Mesenchymal stem cell (in vitro differentiated cells and primary cell): ENCODE measurements at regions not wholly inside any gene's neighbourhood (a gene's known extent, or its start where the extent isn't known, plus 50 kb on each side); places are given as distances from the start of the nearest gene placed in this dataset.

Experiments used
- DNase-seq: peaks from one replicate; pipeline ENCODE4 v3.0.0-alpha.2; 2013
- H2AFZ ChIP-seq: one replicate; pipeline ENCODE4 v1.6.1; 2013; ENCODE audit warnings: low read depth, mild to moderate bottlenecking, control low read depth, inconsistent platforms, low read length, moderate library complexity
- H2AK5ac ChIP-seq: 2 replicates; pipeline ENCODE4 v1.6.1; 2013; ENCODE audit warnings: low read length, moderate library complexity, mild to moderate bottlenecking, inconsistent platforms; ENCODE audit not compliant: severe bottlenecking
- H2BK120ac ChIP-seq: one replicate; pipeline ENCODE4 v1.6.1; 2013; ENCODE audit warnings: low read depth, mild to moderate bottlenecking, inconsistent platforms, low read length, moderate library complexity
- H2BK12ac ChIP-seq, 2 experiments: one replicate each; pipeline ENCODE4 v1.6.1; 2013; ENCODE audit warnings: inconsistent platforms in 2 of 2, low read length in 2 of 2, mild to moderate bottlenecking in 2 of 2, moderate library complexity in 2 of 2, control low read depth in 1 of 2
- H2BK15ac ChIP-seq: one replicate; pipeline ENCODE4 v1.6.1; 2013; ENCODE audit warnings: mild to moderate bottlenecking, low read depth, inconsistent platforms; ENCODE audit not compliant: poor library complexity, severe bottlenecking
- H2BK5ac ChIP-seq: 2 replicates; pipeline ENCODE4 v1.6.1; 2013; ENCODE audit warnings: low read depth, mild to moderate bottlenecking, low read length, control low read depth, inconsistent platforms; ENCODE audit not compliant: poor library complexity, severe bottlenecking
- H3K14ac ChIP-seq, 2 experiments: one replicate each; pipeline ENCODE4 v1.6.1; 2013; ENCODE audit warnings: inconsistent platforms in 2 of 2, low read length in 2 of 2, control low read depth in 1 of 2, mild to moderate bottlenecking in 1 of 2, moderate library complexity in 1 of 2
- H3K18ac ChIP-seq, 2 experiments: one replicate each; pipeline ENCODE4 v1.6.1; 2013; ENCODE audit warnings: inconsistent platforms in 2 of 2, low read length in 2 of 2, control low read depth in 1 of 2, low read depth in 1 of 2, mild to moderate bottlenecking in 1 of 2
- H3K23ac ChIP-seq, 2 experiments: one replicate each; pipeline ENCODE4 v1.6.1; 2013; ENCODE audit warnings: inconsistent platforms in 2 of 2, low read length in 2 of 2, mild to moderate bottlenecking in 2 of 2, moderate library complexity in 2 of 2, control low read depth in 1 of 2
- H3K27ac ChIP-seq: 2 replicates; pipeline ENCODE4 v1.5.1; 2013; ENCODE audit warnings: mild to moderate bottlenecking, moderate library complexity, low read length, control low read depth, inconsistent platforms; ENCODE audit not compliant: poor library complexity, severe bottlenecking
- H3K27me3 ChIP-seq, 2 experiments: 2 replicates each; pipeline versions ENCODE4 v1.6.1 to v1.7.0; 2013; ENCODE audit warnings: low read length in 2 of 2, mild to moderate bottlenecking in 2 of 2, moderate library complexity in 2 of 2, control low read depth in 1 of 2, inconsistent platforms in 1 of 2; ENCODE audit not compliant: control insufficient read depth in 1 of 2, insufficient read depth in 1 of 2
- H3K36me3 ChIP-seq, 2 experiments: 2 replicates each; pipeline versions ENCODE4 v1.6.1 to v1.7.0; 2013; ENCODE audit warnings: low read length in 2 of 2, control low read depth in 1 of 2, inconsistent platforms in 1 of 2, low read depth in 1 of 2, mild to moderate bottlenecking in 1 of 2; ENCODE audit not compliant: insufficient read depth in 2 of 2, control insufficient read depth in 1 of 2
- H3K4ac ChIP-seq, 2 experiments: one replicate each; pipeline ENCODE4 v1.6.1; 2013; ENCODE audit warnings: inconsistent platforms in 2 of 2, low read length in 2 of 2, mild to moderate bottlenecking in 2 of 2, moderate library complexity in 2 of 2, control low read depth in 1 of 2, low read depth in 1 of 2
- H3K4me1 ChIP-seq: 2 replicates; pipeline ENCODE4 v1.6.1; 2013; ENCODE audit warnings: low read depth, low read length, control low read depth; ENCODE audit not compliant: control insufficient read depth, insufficient read depth
- H3K4me2 ChIP-seq: 2 replicates; pipeline ENCODE4 v1.6.1; 2013; ENCODE audit warnings: low read length, mild to moderate bottlenecking, inconsistent platforms; ENCODE audit not compliant: poor library complexity, severe bottlenecking
- H3K4me3 ChIP-seq, 2 experiments: 2 replicates each; pipeline versions ENCODE4 v1.5.1 to v1.7.0; 2013; ENCODE audit warnings: low read length in 2 of 2, mild to moderate bottlenecking in 2 of 2, control low read depth in 1 of 2, low read depth in 1 of 2; ENCODE audit not compliant: insufficient read depth in 1 of 2
- H3K79me1 ChIP-seq: replicated peaks from 2 replicates; pipeline ENCODE4 v1.6.1; 2013; ENCODE audit warnings: mild to moderate bottlenecking, control low read depth, low read length, inconsistent platforms; ENCODE audit not compliant: poor library complexity, severe bottlenecking
- H3K9ac ChIP-seq: 2 replicates; pipeline ENCODE4 v1.7.0; 2013; ENCODE audit warnings: mild to moderate bottlenecking, low read length, moderate library complexity
- H3K9me3 ChIP-seq: 2 replicates; pipeline ENCODE4 v1.7.0; 2013; ENCODE audit warnings: mild to moderate bottlenecking, low read length; ENCODE audit not compliant: control insufficient read depth
- H4K8ac ChIP-seq: one replicate; pipeline ENCODE4 v1.6.1; 2013; ENCODE audit warnings: inconsistent platforms, mild to moderate bottlenecking, low read length, moderate library complexity
- H4K91ac ChIP-seq: one replicate; pipeline ENCODE4 v1.6.1; 2013; ENCODE audit warnings: mild to moderate bottlenecking, low read length, inconsistent platforms
- WGBS: methylation state at CpG from one replicate; pipeline ENCODE4 v1.1.7; 2013; ENCODE audit warnings: mixed read lengths; 5-methylcytosine and 5-hydroxymethylcytosine counted together

DNA sequence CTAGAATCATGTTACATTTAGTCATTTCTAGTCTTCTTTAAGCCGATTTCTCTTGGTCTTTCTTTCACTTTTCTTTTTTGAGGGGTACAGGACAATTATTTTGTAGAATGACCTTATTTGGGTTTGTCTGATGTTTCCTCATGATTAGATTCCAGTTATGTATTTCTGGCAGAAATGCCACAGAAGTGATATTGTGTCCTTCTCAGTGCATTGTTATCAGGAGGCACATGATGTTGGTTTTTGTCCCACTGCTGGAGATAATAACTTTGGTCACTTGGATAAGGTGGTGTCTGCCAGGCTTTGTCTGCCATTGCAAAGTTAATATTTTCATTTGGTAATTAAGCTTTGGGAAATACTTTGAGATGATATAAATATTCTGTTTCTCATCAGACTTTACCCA lies 100.3 kb downstream of the RRM1 start:
- 96% methylated on average over 1 of the region's 1 CpG for WGBS
- H3K27ac ChIP-seq: no peak overlapping the region

DNA sequence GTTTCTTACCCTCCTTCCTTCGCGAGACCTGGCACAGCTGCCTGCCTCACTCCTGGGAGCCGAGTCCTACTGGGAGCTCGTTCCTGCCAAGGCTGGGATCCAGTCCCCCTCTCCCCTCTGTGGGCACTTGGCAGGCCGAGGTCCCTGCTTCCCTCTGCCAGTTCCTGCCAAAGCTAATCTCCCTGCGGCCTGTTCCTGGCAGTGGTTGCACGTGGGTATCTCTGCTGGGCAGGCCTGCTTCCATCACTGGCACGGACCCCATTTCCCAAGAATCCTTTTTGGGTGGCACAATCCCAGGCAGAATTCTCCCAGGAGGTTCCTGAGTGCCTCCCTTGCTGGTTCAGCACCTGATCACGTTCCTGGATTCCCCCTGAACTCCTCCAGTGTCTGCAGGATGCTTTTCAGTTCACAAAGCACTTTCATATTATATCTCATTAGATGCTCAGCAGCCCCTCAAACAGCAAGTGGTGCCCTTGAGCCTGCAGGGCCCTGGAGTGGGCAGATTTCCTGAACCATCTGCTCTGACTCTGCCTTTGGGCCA lies 96.5 kb downstream of the RRM1 start:
- no peak overlapping the region for H3K14ac ChIP-seq
- no peak overlapping the region for H3K27ac ChIP-seq
- H2AK5ac ChIP-seq: no peak overlapping the region
- no peak overlapping the region for H4K91ac ChIP-seq
- H4K8ac ChIP-seq: no peak overlapping the region
- no peak overlapping the region for H3K4me3 ChIP-seq
- no peak overlapping the region for H2BK12ac ChIP-seq
- H3K4me1 ChIP-seq: peaks cover 3% of the 10 kb centered on the region
- WGBS: 75% methylated on average over 9 of the region's 9 CpGs
- H3K79me1 ChIP-seq: no peaks in the 10 kb centered on the region
- no peak overlapping the region for H3K4ac ChIP-seq
- H3K23ac ChIP-seq: no peak overlapping the region
- H2BK5ac ChIP-seq: no peak overlapping the region
- no peak overlapping the region for H3K9ac ChIP-seq
- no peak overlapping the region for H2BK120ac ChIP-seq
- no peak overlapping the region for H2AFZ ChIP-seq
- H3K36me3 ChIP-seq: no peaks in the 10 kb centered on the region
- no peak for DNase-seq
- H3K9me3 ChIP-seq: no peaks in the 10 kb centered on the region
- no peak overlapping the region for H3K18ac ChIP-seq
- no peak overlapping the region for H3K4me2 ChIP-seq
- H2BK15ac ChIP-seq: no peak overlapping the region
- peaks cover 0 to 10% of the 10 kb centered on the region in 2 experiments for H3K27me3 ChIP-seq

More for the DNA sequence above, 100.3 kb downstream of the RRM1 start:
- H4K91ac ChIP-seq: no peak overlapping the region
- no peak overlapping the region for H4K8ac ChIP-seq
- H3K4me3 ChIP-seq: no peak overlapping the region
- H3K23ac ChIP-seq: no peak overlapping the region
- no peak overlapping the region for H3K18ac ChIP-seq
- H2BK5ac ChIP-seq: no peak overlapping the region
- H2BK12ac ChIP-seq: no peak overlapping the region
- no peak overlapping the region for H3K14ac ChIP-seq
- H3K27me3 ChIP-seq: peaks cover 0 to 5% of the 10 kb centered on the region in 2 experiments
- H2BK120ac ChIP-seq: no peak overlapping the region
- DNase-seq: no peak
- H3K79me1 ChIP-seq: no peaks in the 10 kb centered on the region
- no peak overlapping the region for H2BK15ac ChIP-seq
- no peaks in the 10 kb centered on the region for H3K36me3 ChIP-seq
- no peak overlapping the region for H3K9ac ChIP-seq
- H2AFZ ChIP-seq: no peak overlapping the region
- no peak overlapping the region for H2AK5ac ChIP-seq
- H3K4me1 ChIP-seq: no peaks in the 10 kb centered on the region
- no peaks in the 10 kb centered on the region for H3K9me3 ChIP-seq
- H3K4ac ChIP-seq: no peak overlapping the region
- H3K4me2 ChIP-seq: no peak overlapping the region

DNA sequence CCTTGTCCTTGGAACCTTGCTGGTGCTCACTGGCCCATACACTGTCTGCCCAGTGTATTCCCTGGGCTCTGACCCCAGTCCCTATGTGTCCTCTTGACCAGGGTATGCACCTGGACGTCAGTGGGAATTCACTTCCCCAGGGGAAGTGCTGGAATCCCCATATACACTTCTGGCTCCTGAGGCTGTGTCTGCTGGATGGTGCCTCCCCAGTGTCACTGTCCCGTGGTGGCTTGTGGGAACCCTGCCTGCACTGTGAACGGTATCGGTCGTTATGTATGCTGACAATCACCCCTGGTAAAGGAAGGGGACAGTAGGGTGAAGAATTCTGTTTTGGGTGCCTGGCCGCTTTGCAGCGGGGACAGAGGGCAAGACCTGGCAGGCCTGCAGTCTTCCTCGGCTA lies 95.9 kb downstream of the RRM1 start:
- Histone ChIP-seq H2BK120ac (no peak overlapping the region), H4K91ac (no peak overlapping the region), H3K14ac (no peak overlapping the region), H3K27me3 (peaks cover 0 to 10% of the 10 kb centered on the region in 2 experiments), H4K8ac (no peak overlapping the region), H3K27ac (no peak overlapping the region), H3K23ac (no peak overlapping the region), H2AK5ac (no peak overlapping the region), H3K9me3 (no peaks in the 10 kb centered on the region), H3K18ac (peak overlapping the region in 1 of 2 experiments; percentile 2), H3K9ac (no peak overlapping the region), H2BK15ac (no peak overlapping the region), H3K36me3 (no peaks in the 10 kb centered on the region), H3K4me2 (no peak overlapping the region), H2BK12ac (no peak overlapping the region), H3K4me3 (no peak overlapping the region), H3K4me1 (peaks cover 3% of the 10 kb centered on the region), H2BK5ac (no peak overlapping the region), H3K79me1 (no peaks in the 10 kb centered on the region), H3K4ac (no peak overlapping the region), H2AFZ (no peak overlapping the region)
- WGBS: 86% methylated on average over 8 of the region's 8 CpGs
- DNase-seq: no peak

DNA sequence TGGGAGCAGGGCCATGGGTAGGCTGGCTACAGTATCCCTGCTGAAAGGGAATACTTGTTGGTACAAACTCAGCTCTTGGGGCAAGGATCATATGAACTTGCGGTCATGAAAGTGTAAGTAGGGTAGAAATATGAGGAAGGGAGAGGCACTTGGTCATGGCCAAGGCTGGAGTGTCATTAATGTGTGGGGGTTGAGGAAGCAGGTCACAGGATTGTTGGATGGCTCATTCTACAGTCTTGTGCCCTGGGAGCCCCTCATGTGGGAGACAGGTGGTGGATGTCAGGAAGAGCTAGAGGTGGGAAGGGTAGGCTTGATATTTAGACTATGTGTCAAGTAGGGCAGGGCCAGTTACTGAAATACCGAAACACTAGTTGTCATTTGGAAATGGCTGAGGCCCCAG lies 95.5 kb downstream of the RRM1 start:
- Histone ChIP-seq H2AFZ (no peak overlapping the region), H3K27me3 (peaks cover 0 to 10% of the 10 kb centered on the region in 2 experiments), H2BK5ac (no peak overlapping the region), H3K27ac (no peak overlapping the region), H3K14ac (no peak overlapping the region), H2BK120ac (no peak overlapping the region), H3K9me3 (no peaks in the 10 kb centered on the region), H3K4ac (no peak overlapping the region), H3K9ac (no peak overlapping the region), H4K91ac (no peak overlapping the region), H2BK12ac (no peak overlapping the region), H3K18ac (peak overlapping the region in 1 of 2 experiments; percentile 2), H2AK5ac (no peak overlapping the region), H3K4me3 (no peak overlapping the region), H2BK15ac (no peak overlapping the region), H3K79me1 (no peaks in the 10 kb centered on the region), H3K4me2 (no peak overlapping the region), H3K23ac (no peak overlapping the region), H3K36me3 (no peaks in the 10 kb centered on the region), H4K8ac (no peak overlapping the region), H3K4me1 (peaks cover 3% of the 10 kb centered on the region)
- WGBS: 49% methylated on average over 2 of the region's 2 CpGs
- no peak for DNase-seq
